ENCODE measurements at regions not wholly inside any gene's neighbourhood (a gene's known extent, or its start where the extent isn't known, plus 50 kb on each side); places are given as distances from the start of the nearest gene placed in this dataset.

DNA sequence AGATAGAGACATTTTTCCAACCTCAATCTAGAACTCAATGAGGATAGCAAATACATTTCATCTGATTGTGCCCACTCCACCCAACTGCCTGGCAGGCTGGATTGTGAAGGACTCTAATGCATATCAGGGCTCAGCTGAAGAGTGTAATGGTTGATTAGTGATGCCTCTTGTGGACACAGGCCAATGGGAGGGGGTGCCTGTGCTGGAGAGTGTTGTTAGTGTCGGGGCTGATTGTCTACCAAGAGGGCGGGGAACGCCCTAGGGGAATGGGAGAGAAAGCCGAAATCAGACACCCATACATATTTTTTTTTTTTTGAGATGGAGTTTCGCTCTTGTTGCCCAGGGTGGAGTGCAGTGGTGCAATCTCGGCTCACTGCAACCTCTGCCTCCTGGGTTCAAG, 103.7 kb upstream of the SALL4 start:
- H3K27me3 ChIP-seq (ENCODE audit: insufficient read depth, low read length) = no peaks in the 10 kb centered on the region
- H2AFZ ChIP-seq (ENCODE audit: low read length, unreplicated experiment) = no peak overlapping the region
- H3K4me1 ChIP-seq (ENCODE audit: control insufficient read depth, insufficient read depth, low read length, unreplicated experiment) = no peaks in the 10 kb centered on the region
- no peaks in the 10 kb centered on the region for H3K36me3 ChIP-seq (ENCODE audit: insufficient read depth, low read length)
- no peak overlapping the region for H3K27ac ChIP-seq (ENCODE audit: low read depth, low read length)
- no peak overlapping the region for H3K4me3 ChIP-seq (ENCODE audit: low read depth, low read length)
- no peaks in the 10 kb centered on the region for H3K79me2 ChIP-seq (ENCODE audit: control insufficient read depth, insufficient read depth, low read length, unreplicated experiment)

DNA sequence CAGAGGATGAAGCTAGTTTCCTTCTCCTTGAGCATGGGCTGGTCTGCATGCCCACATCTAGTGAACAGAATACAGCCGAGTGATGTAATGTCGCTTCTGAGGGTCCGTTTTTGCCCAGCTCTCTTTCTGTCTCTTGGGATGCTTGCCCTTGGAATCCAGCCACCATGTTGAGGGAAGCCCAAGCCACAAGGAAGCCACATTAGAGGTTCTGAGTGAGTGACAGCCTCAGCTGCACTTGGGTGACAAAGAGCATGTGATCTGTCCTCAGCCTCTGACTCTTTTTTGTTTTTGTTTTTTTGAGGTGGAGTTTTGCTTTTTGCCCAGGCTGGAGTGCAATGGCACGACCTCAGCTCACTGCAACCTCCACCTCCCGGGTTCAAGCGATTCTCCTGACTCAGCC, 100.6 kb upstream of the SALL4 start:
- no peak overlapping the region for H2AFZ ChIP-seq (ENCODE audit: low read length, unreplicated experiment)
- no peak overlapping the region for H3K4me3 ChIP-seq (ENCODE audit: low read depth, low read length)
- no peaks in the 10 kb centered on the region for H3K27me3 ChIP-seq (ENCODE audit: insufficient read depth, low read length)
- no peaks in the 10 kb centered on the region for H3K36me3 ChIP-seq (ENCODE audit: insufficient read depth, low read length)
- no peaks in the 10 kb centered on the region for H3K4me1 ChIP-seq (ENCODE audit: control insufficient read depth, insufficient read depth, low read length, unreplicated experiment)
- no peak overlapping the region for H3K27ac ChIP-seq (ENCODE audit: low read depth, low read length)
- no peaks in the 10 kb centered on the region for H3K79me2 ChIP-seq (ENCODE audit: control insufficient read depth, insufficient read depth, low read length, unreplicated experiment)

DNA sequence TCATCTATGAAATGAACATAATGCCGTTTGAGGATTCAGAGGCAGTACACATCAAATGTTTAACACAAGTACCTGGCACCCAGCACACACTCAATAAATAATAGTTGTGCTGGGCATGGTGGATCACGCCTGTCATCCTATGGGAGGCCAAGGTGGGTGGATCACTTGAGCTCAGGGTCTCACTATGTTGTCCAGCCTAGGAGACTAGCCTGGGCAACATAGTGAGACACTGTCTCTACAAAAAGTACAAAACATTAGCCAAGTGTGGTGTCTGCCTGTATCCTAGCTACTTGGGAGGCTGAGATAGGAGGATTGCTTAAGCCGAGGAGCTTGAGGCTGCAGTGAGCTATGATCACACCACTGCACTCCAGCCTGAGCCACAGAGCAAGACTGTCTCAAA, 98.1 kb upstream of the SALL4 start:
- Histone ChIP-seq H3K27ac (ENCODE audit: low read depth, low read length) (no peak overlapping the region), H3K27me3 (ENCODE audit: insufficient read depth, low read length) (no peaks in the 10 kb centered on the region), H3K4me3 (ENCODE audit: low read depth, low read length) (no peak overlapping the region), H3K36me3 (ENCODE audit: insufficient read depth, low read length) (no peaks in the 10 kb centered on the region), H3K79me2 (ENCODE audit: control insufficient read depth, insufficient read depth, low read length, unreplicated experiment) (no peaks in the 10 kb centered on the region), H2AFZ (ENCODE audit: low read length, unreplicated experiment) (no peak overlapping the region), H3K4me1 (ENCODE audit: control insufficient read depth, insufficient read depth, low read length, unreplicated experiment) (no peaks in the 10 kb centered on the region)

DNA sequence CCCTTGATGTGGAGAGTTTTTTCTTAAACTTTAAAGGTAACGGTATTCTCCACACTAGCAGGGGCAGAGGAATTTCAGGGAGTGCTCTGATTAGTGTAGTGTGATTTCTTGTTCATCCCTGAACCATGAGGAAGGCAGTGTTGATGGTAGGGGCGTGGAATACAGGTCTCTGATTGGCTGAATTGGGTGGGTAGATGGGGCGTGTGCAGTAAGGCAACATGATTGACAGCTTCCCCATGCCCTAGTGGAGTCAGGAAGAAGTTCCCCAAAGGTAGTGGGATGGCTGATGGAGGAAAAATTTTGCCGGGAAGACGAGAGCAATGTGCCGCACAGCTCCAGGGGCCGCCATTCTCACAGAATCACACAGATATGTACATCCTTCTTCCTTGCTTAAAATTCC, 97.4 kb upstream of the SALL4 start:
- H3K36me3 ChIP-seq (ENCODE audit: insufficient read depth, low read length) = no peaks in the 10 kb centered on the region
- H3K4me1 ChIP-seq (ENCODE audit: control insufficient read depth, insufficient read depth, low read length, unreplicated experiment) = no peaks in the 10 kb centered on the region
- no peak overlapping the region for H3K4me3 ChIP-seq (ENCODE audit: low read depth, low read length)
- H2AFZ ChIP-seq (ENCODE audit: low read length, unreplicated experiment) = no peak overlapping the region
- no peak overlapping the region for H3K27ac ChIP-seq (ENCODE audit: low read depth, low read length)
- no peaks in the 10 kb centered on the region for H3K79me2 ChIP-seq (ENCODE audit: control insufficient read depth, insufficient read depth, low read length, unreplicated experiment)
- no peaks in the 10 kb centered on the region for H3K27me3 ChIP-seq (ENCODE audit: insufficient read depth, low read length)

DNA sequence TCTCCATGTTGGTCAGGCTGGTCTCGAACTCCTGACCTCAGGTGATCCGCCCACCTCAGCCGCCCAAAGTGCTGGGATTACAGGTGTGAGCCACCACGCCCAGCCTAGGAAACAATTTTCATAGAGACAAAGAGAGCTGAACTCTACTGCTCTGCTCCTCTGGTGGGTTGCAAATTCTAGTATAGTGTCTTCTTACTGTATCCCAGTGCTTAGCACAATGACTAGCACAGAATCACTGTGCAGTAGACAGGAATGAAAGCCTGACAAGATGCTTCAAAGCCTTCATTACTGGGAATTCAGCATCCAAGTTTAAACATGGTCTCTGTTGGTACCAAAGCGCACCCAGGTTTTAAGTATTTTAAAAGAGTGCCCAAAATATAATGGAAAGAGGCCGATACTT, 96.5 kb upstream of the SALL4 start:
- Histone ChIP-seq H3K36me3 (ENCODE audit: insufficient read depth, low read length) (no peaks in the 10 kb centered on the region), H3K27ac (ENCODE audit: low read depth, low read length) (no peak overlapping the region), H3K4me3 (ENCODE audit: low read depth, low read length) (no peak overlapping the region), H2AFZ (ENCODE audit: low read length, unreplicated experiment) (no peak overlapping the region), H3K79me2 (ENCODE audit: control insufficient read depth, insufficient read depth, low read length, unreplicated experiment) (no peaks in the 10 kb centered on the region), H3K27me3 (ENCODE audit: insufficient read depth, low read length) (no peaks in the 10 kb centered on the region), H3K4me1 (ENCODE audit: control insufficient read depth, insufficient read depth, low read length, unreplicated experiment) (no peaks in the 10 kb centered on the region)

DNA sequence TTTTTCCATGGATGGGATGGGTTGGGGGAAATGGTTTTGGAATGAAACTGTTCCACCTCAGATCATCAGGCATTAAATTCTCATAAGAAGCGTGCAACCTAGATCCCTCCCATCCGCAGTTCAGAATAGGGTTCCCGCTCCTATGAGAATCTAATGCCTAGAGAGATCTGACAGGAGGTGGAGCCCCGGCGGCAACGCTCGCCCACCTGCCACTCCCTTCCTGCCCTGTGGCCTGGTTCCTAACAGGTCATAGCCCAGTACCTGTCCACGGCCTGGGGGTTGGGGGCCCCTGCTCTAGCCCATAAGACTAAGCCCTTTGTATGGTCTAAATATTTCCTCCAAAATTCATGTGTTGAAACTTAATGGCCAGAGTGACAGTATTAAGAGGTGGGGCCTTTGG, 92.3 kb upstream of the SALL4 start:
- Histone ChIP-seq H3K27ac (ENCODE audit: low read depth, low read length) (no peak overlapping the region), H3K79me2 (ENCODE audit: control insufficient read depth, insufficient read depth, low read length, unreplicated experiment) (no peaks in the 10 kb centered on the region), H3K4me3 (ENCODE audit: low read depth, low read length) (no peak overlapping the region), H3K4me1 (ENCODE audit: control insufficient read depth, insufficient read depth, low read length, unreplicated experiment) (no peaks in the 10 kb centered on the region), H2AFZ (ENCODE audit: low read length, unreplicated experiment) (no peak overlapping the region), H3K36me3 (ENCODE audit: insufficient read depth, low read length) (no peaks in the 10 kb centered on the region), H3K27me3 (ENCODE audit: insufficient read depth, low read length) (no peaks in the 10 kb centered on the region)

DNA sequence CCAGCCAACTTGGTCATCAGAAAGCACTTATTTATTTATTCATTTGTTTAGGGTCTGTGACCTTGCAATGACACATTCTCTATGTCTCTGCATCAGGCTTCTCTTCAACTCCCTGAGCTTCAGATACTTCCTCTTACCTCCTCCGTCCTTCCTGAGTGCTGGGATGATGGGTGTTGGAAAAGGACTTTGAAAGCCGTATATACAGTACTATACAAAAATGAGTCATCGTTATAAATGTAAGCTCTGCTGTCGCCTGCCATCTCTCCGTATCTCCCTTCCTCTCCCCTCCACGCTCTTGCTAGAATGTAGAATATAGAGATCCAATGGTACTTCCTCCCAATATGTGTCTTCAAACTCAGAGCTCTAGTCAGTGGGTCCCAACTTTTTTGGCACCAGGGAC, 91.9 kb upstream of the SALL4 start:
- no peak overlapping the region for H2AFZ ChIP-seq (ENCODE audit: low read length, unreplicated experiment)
- no peaks in the 10 kb centered on the region for H3K27me3 ChIP-seq (ENCODE audit: insufficient read depth, low read length)
- H3K27ac ChIP-seq (ENCODE audit: low read depth, low read length) = no peak overlapping the region
- H3K36me3 ChIP-seq (ENCODE audit: insufficient read depth, low read length) = no peaks in the 10 kb centered on the region
- H3K4me3 ChIP-seq (ENCODE audit: low read depth, low read length) = no peak overlapping the region
- no peaks in the 10 kb centered on the region for H3K4me1 ChIP-seq (ENCODE audit: control insufficient read depth, insufficient read depth, low read length, unreplicated experiment)
- no peaks in the 10 kb centered on the region for H3K79me2 ChIP-seq (ENCODE audit: control insufficient read depth, insufficient read depth, low read length, unreplicated experiment)

DNA sequence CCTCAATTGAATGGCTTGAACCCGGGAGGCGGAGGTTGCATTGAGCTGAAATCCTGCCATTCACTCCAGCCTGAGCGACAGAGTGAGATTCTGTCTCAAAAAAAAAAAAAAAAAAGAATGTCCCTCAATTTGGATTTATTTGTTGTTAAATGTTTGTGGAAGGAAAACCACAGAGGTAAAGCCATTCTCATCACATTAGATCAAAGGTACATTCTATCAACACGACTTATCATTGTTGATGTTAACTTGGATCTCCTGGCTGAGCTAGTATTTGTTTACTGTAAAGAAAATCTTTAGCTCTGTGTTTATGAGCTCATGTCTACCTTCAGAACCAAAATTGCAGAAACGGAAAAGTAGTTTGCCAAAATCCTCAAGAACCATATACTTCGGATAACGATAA, 91.4 kb upstream of the SALL4 start:
- Histone ChIP-seq H3K27me3 (ENCODE audit: insufficient read depth, low read length) (no peaks in the 10 kb centered on the region), H3K79me2 (ENCODE audit: control insufficient read depth, insufficient read depth, low read length, unreplicated experiment) (no peaks in the 10 kb centered on the region), H3K27ac (ENCODE audit: low read depth, low read length) (no peak overlapping the region), H2AFZ (ENCODE audit: low read length, unreplicated experiment) (no peak overlapping the region), H3K4me3 (ENCODE audit: low read depth, low read length) (no peak overlapping the region), H3K36me3 (ENCODE audit: insufficient read depth, low read length) (no peaks in the 10 kb centered on the region), H3K4me1 (ENCODE audit: control insufficient read depth, insufficient read depth, low read length, unreplicated experiment) (no peaks in the 10 kb centered on the region)

DNA sequence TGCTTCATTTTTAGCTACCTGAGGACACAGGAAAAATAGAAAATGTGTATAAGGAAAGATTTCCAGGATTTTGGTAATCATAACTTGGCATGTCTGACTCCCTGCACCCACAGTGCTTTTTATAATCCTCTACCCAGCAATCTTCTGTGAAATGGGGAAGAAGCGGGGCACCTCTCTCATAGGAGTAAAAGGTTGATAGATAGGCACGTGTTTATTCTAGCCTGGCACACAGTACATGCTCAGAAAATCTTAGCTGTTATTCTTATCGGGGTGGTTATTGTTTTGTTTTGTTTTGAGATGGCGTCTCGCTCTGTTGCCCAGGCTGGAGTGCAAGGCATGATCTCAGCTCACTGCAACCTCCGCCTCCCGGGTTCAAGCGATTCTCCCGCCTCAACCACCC, 87.7 kb upstream of the SALL4 start:
- no peak overlapping the region for H3K4me3 ChIP-seq (ENCODE audit: low read depth, low read length)
- H3K27me3 ChIP-seq (ENCODE audit: insufficient read depth, low read length) = 0 out of 2 replicates have a peak, but pooled peaks cover 3% of the 10 kb centered on the region
- H3K36me3 ChIP-seq (ENCODE audit: insufficient read depth, low read length) = no peaks in the 10 kb centered on the region
- no peaks in the 10 kb centered on the region for H3K79me2 ChIP-seq (ENCODE audit: control insufficient read depth, insufficient read depth, low read length, unreplicated experiment)
- no peaks in the 10 kb centered on the region for H3K4me1 ChIP-seq (ENCODE audit: control insufficient read depth, insufficient read depth, low read length, unreplicated experiment)
- H2AFZ ChIP-seq (ENCODE audit: low read length, unreplicated experiment) = no peak overlapping the region
- H3K27ac ChIP-seq (ENCODE audit: low read depth, low read length) = no peak overlapping the region

DNA sequence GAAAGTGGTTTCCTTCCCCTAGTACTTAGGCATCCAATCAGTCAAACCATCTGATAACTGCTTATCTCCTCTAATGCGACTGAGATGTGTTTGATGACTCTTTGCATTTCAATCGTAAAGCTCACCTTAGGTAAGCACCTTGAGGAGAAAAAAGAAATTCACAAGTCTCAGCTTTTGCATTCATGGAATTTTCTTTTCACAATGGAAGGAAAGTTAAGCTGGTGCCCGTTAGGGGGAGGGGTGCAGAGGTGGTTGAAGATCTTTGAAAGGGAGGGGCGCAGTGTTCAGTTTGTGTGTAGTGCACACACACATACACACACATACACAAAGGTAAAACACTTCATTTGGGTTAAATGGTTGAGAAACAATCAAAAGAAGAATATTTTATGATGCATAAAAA, 87.1 kb upstream of the SALL4 start:
- Histone ChIP-seq H3K27me3 (ENCODE audit: insufficient read depth, low read length) (0 out of 2 replicates have a peak, but pooled peaks cover 3% of the 10 kb centered on the region), H3K4me1 (ENCODE audit: control insufficient read depth, insufficient read depth, low read length, unreplicated experiment) (no peaks in the 10 kb centered on the region), H3K4me3 (ENCODE audit: low read depth, low read length) (no peak overlapping the region), H3K36me3 (ENCODE audit: insufficient read depth, low read length) (no peaks in the 10 kb centered on the region), H3K27ac (ENCODE audit: low read depth, low read length) (no peak overlapping the region), H2AFZ (ENCODE audit: low read length, unreplicated experiment) (no peak overlapping the region), H3K79me2 (ENCODE audit: control insufficient read depth, insufficient read depth, low read length, unreplicated experiment) (no peaks in the 10 kb centered on the region)

DNA sequence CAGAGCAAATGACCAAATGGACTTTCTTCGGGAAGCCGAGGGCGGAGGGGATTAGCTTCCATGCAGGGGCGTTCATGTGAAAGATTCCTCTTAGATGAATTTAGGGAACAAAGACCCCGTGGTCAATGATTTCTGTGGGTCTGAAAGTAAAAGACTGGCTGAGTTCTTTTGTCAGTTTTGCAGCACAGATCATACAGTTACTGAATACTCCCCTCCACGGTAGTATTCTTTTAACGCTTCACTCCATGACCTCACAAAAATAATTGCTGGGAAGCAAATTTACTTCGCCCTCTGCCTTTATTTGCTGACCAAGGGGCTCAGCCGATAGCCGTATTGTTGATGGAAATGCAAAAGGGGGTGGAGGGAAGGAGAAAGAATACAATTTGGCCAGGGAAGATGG, 86.0 kb upstream of the SALL4 start:
- Histone ChIP-seq H3K36me3 (ENCODE audit: insufficient read depth, low read length) (no peaks in the 10 kb centered on the region), H3K4me1 (ENCODE audit: control insufficient read depth, insufficient read depth, low read length, unreplicated experiment) (no peaks in the 10 kb centered on the region), H3K27me3 (ENCODE audit: insufficient read depth, low read length) (0 out of 2 replicates have a peak, but pooled peaks cover 3% of the 10 kb centered on the region), H2AFZ (ENCODE audit: low read length, unreplicated experiment) (no peak overlapping the region), H3K79me2 (ENCODE audit: control insufficient read depth, insufficient read depth, low read length, unreplicated experiment) (no peaks in the 10 kb centered on the region), H3K4me3 (ENCODE audit: low read depth, low read length) (no peak overlapping the region), H3K27ac (ENCODE audit: low read depth, low read length) (no peak overlapping the region)
